Activated T-cell treated with anti-CD3 and anti-CD28 coated beads for 1 hour (primary cell): ENCODE measurements at regions not wholly inside any gene's neighbourhood (a gene's known extent, or its start where the extent isn't known, plus 50 kb on each side); places are given as distances from the start of the nearest gene placed in this dataset.

ENCODE experiments used
- DNase-seq: peaks from one replicate; pipeline ENCODE4 v3.0.0-alpha.2; 2020; ENCODE audit warnings: low read depth

GRCh38 chr4:101584306-101584705, 206.2 kb upstream of the BANK1 start:
- no peak for DNase-seq

- no peak for DNase-seq
Measured at GRCh38 chr4:101563126-101563525, 215.8 kb upstream of the PPP3CA start.

GRCh38 chr4:101556842-101557241, 209.5 kb upstream of the PPP3CA start:
- no peak for DNase-seq

- DNase-seq = no peak
Measured at GRCh38 chr4:101555341-101555880, 208.1 kb upstream of the PPP3CA start.

GRCh38 chr4:101540336-101540735, 193.0 kb upstream of the PPP3CA start:
- no peak for DNase-seq

GRCh38 chr4:101528526-101528925, 181.2 kb upstream of the PPP3CA start:
- no peak for DNase-seq

GRCh38 chr4:101527188-101527587, 179.9 kb upstream of the PPP3CA start:
- DNase-seq = peak; percentile 14

- DNase-seq = no peak
Measured at GRCh38 chr4:101515566-101515965, 168.2 kb upstream of the PPP3CA start.

GRCh38 chr4:101515099-101515498, 167.8 kb upstream of the PPP3CA start:
- no peak for DNase-seq

GRCh38 chr4:101512416-101512815, 165.1 kb upstream of the PPP3CA start:
- DNase-seq = no peak

- no peak for DNase-seq
Measured at GRCh38 chr4:101501421-101501820, 154.1 kb upstream of the PPP3CA start.

- no peak for DNase-seq
Measured at GRCh38 chr4:101500742-101501141, 153.4 kb upstream of the PPP3CA start.

- no peak for DNase-seq
Measured at GRCh38 chr4:101475246-101475645, 127.9 kb upstream of the PPP3CA start.

GRCh38 chr4:101471201-101471600, 123.9 kb upstream of the PPP3CA start:
- no peak for DNase-seq

- no peak for DNase-seq
Measured at GRCh38 chr4:101464596-101464995, 117.3 kb upstream of the PPP3CA start.

GRCh38 chr4:101458914-101459313, 111.6 kb upstream of the PPP3CA start:
- no peak for DNase-seq

- DNase-seq = no peak
Measured at GRCh38 chr4:101458473-101458872, 111.1 kb upstream of the PPP3CA start.

- no peak for DNase-seq
Measured at GRCh38 chr4:101451086-101451485, 103.8 kb upstream of the PPP3CA start.

GRCh38 chr4:101441446-101441845, 94.1 kb upstream of the PPP3CA start:
- no peak for DNase-seq

GRCh38 chr4:101439926-101440325, 92.6 kb upstream of the PPP3CA start:
- DNase-seq = no peak

- DNase-seq = no peak
Measured at GRCh38 chr4:101421386-101421785, 74.1 kb upstream of the PPP3CA start.

- no peak for DNase-seq
Measured at GRCh38 chr4:101420661-101421060, 73.3 kb upstream of the PPP3CA start.

GRCh38 chr4:101419336-101420135, 72.2 kb upstream of the PPP3CA start:
- no peak for DNase-seq

GRCh38 chr4:101418466-101418865, 71.1 kb upstream of the PPP3CA start:
- DNase-seq = no peak
